CD4-positive, alpha-beta T cell treated with Interleukin-10 for 1 hour (primary cell): ENCODE measurements at regions not wholly inside any gene's neighbourhood (a gene's known extent, or its start where the extent isn't known, plus 50 kb on each side); places are given as distances from the start of the nearest gene placed in this dataset.

Source experiments
- DNase-seq: peaks from one replicate; pipeline ENCODE4 v3.0.0-alpha.2; 2020

DNA sequence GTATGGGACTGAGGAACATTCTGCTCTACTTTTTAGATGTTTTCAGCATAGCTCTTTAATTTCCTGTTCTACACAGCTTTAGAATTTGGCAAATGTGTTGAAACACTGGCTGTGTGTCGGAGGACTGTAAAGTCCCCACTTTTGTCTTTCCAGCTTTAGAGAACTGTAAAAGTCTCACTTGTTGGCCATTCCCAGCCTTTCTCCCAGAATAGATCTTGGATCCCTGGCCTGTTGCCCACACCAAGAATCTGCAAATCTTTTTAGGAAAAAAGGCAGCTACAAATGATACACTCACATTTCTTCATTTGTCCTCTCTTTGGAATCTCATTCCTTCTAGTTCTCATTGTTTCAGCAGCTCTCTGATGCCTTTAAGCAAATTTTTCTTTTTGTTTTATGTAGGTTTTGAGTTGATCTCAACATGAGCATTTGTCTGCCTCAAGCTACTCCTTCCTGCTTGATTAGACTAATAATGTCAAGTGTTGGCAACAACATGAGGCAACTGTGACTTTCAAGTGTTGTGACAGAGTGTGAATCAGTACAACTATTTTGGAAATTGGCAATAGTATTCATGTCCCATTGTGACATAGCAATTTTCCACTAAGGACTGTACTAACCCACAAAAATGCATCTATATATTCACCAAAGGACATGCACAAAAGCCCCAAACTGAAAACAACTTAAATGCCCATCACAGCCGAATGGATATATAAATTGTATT, 610.8 kb downstream of the EPHA4 start:
- no peak for DNase-seq

DNA sequence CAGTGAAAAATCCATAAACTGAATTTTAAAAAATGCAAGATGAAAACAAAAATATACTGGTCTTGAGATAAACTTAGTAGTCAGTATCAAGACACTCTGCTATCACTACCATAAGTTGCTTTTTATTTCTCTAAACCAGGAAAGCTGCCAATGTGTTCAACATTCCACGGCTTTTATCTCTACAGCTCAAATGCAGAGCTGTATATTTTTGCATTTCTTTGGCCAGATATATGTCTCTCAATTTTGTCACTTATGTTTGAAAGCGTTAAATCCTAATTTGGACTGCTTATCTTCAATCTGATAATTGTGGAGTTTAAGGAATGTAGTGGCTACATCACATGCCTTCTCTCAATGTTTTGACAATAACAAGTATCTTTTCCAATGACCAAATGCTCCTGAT, 609.5 kb downstream of the EPHA4 start:
- DNase-seq: no peak

DNA sequence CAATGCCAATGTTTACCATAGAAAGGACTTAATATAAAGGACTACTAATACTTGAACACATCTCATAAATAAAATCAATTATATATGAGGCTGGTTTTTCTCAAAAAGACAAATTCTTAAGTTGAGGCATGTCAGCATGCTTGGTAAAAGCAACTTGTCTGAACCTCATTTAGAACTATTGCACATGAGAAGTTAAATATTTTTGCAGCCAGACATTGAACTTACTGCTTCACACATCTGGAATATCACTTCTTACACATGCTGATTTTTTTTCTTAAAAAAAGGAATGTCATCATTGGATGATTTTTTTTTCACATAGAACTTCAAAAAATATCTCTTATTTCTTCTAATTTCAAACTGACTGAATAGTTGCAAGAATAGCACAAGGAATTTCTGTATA, 609.0 kb downstream of the EPHA4 start:
- no peak for DNase-seq

DNA sequence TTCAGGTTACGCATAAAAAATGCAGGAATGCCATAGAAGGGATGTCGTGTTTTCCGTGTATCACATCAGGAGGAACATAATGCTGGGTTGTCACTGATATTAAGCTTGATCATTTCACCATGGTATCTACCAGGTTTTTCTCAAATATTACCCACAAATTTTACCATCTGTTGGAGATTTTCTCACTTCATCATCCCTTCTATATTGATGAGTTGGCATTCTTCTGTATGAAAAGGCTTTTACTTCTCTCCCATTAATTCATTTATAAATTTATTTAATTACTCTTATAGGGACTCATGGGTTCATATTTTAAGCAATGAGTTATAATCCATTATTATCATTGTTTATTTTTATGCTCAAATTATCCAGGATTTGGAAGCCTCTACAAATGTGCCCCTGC, 608.2 kb downstream of the EPHA4 start:
- DNase-seq: no peak

DNA sequence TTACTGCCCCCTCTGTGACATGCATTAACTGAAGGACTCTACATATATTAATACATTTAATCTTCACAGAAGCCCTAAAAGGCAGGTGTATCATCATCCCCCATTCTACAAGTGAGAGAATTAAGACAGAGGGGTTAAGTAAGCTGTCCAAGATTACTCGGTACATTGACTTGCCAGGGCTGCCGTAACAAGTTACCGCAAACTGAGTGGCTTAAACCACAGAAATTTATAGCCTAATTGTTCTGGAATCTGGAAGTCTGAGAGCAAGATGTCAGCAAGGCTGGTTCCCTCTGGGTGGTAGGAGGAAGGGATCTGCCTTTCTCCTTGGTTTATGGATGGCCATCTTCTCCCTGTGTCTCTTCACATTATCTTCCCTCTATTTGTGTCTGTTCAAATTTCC, 605.5 kb downstream of the EPHA4 start:
- DNase-seq: no peak

DNA sequence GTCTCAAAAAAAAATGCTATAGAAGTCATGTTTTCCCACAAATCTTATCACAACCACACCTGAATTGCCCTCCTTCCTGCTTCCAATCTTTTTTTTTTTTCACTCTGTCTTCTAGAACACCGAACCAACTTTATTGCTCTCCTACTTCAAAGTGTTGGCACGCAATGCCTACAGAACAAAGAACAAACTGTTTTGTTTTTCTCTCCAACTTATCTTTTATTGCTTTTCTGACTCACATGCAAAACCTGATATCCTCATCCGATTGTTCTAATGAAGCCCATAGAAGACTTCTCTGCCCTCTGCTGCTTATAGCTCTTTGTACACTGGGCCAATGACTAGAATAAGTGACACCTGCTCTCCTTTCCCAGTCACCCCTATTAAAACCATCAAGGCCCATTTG, 602.8 kb downstream of the EPHA4 start:
- no peak for DNase-seq

DNA sequence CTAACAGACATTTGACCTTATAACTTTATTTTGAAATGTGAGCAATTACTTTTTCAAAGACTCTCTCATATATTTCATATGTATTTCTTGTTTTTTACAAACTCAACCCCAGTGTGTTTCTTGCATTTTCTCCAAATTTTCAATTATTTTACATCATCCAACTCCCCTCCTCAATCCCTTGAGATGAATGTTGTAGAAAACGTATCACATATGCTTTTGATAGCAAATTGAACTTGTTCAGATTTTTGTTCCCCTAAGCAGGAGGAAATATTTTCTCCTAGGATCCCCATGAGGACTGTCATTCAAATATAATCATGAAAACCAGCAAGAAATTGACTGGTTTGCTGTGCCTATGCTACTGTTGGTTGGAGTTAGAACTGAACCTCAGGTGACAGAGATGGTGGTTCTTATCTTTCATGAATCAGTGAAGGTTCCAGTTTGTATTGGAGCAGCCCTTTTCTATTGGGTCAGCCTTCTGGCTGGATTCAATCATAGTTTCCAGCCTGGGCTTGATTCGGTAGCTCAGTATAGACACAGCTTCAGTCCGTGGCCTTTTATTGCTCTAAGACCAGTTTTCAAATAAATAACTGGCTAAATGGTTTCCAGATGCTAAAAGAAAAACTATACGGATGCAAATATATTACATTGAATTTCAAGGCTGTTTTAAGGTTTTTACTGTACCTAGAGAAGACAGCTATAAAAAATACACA, 591.0 kb downstream of the EPHA4 start:
- DNase-seq: no peak

DNA sequence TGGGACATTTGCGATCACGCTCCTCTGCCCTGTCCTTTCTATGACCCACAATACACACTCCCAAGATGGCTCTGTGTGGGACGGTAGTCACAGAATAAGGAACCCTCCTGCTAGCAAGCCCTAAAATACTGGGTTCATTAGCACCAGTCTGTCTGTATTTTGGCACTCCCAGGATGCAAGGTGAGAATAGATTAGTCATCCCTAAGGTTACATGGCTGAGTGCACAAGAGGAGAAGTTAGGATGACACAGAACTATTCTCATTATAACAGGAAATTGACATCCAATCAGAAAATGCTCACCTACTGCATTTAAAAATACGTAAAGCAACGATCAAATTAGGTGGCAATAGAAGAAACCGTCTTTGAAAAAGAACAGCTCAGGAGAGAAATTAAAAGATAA, 590.2 kb downstream of the EPHA4 start:
- no peak for DNase-seq

DNA sequence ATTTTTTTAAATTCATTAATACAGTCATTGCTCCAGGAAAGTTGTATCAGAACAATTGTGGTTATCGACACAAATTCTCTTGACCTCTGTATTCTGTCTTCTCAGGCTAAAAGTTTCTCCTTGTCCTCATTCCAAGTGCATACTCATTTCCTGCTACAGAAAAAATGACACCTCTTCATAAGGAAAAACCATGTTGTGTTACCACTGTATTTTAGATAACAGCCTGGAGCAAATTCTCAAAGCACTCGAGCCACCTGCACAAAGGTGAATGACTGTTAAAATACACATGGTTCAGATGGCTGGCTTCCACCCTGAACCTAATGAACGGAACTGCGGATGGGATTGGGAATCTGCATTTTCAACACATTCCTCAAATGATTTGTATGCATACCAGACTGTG, 586.5 kb downstream of the EPHA4 start:
- DNase-seq: no peak

DNA sequence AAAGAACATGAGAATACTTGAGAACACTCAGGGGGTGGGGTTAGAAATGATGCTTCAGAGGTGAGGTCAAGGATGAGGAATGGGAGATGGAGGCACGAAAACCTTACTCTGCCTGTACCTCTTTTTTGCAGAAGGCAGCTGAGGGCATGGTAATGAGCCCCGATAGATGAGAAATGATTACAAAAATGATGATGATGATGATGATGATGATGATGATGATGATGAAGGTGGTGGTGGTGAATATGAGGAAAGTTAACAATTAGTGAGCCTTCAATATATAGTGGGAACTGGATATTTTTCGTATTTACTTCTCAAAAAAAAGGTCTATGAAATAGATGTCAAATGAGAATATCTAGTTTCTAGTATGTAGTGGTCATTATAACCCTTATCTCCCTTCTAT, 584.3 kb downstream of the EPHA4 start:
- DNase-seq: no peak

DNA sequence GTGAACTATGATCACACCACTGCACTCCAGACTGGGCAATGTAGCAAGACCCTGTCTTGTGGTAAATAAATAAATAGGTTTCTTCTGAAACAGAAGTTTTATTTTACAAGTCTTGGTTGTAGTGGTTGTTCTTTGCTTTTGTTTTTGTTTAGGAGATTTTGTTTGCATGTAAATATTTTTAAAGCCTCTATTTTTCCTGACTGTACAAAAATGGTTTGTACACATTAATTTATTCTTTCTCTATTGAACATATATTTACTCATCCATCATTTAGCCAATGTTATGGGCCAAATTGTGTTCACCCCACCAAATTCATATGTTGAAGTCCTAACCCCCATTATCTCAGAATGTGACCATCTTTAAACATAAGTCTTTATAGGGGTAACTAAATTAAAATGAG, 580.1 kb downstream of the EPHA4 start:
- DNase-seq: no peak

DNA sequence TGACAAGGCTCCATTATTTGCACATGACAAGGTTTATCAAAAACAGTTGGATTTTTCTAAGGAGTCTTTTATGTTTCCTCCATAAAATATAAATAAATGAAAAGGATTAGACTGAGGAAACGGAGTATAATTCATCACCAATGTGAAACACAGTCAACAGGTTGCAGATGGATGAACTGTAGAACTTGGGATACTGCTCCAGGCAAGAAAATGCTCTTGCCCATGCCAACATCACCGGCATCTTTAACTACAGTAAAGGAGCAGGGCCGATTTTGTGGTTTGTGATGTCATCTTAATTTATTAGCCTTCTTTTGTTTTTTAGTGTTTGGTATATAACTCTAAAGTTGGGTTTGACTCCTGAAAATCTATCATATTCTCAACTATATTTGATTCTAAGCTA, 577.3 kb downstream of the EPHA4 start:
- DNase-seq: no peak

DNA sequence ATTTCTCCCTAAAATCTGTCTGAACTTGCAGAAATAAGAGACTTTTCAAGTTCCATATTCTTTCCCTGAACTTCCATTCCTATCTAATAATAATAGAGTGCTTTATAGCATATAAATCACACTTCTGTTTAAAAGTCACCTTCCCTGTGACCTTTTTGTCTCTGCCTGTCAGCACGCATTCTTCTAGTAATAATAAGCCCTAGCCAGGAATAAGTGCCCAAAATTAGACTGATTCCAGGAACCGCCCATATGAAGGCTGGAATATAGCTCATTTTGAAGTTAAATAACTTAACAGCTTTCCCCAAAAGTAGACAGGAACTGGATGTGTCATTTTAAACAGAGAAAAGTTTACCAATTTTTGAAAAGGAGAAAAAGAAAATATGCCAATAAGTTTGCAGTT, 576.5 kb downstream of the EPHA4 start:
- no peak for DNase-seq

DNA sequence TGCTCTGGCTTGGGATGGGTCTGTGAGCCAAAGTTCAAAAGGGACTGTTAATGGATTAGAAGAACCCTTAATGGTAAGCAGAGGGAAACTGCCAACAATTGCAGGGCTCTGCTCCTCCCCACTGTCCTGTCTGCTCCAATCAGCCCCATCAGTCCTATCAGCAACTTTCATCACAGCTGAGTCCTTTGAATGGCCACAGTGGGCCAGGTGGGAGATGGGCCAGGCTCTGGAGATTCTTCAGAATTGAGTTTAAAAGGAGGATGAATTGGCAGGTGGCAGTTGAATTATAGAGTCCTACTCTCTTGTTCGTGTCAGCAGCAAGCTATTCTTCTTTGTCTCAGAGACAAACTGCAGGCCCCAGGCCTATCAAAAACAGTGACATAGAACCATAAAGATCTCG, 573.9 kb downstream of the EPHA4 start:
- DNase-seq: no peak

DNA sequence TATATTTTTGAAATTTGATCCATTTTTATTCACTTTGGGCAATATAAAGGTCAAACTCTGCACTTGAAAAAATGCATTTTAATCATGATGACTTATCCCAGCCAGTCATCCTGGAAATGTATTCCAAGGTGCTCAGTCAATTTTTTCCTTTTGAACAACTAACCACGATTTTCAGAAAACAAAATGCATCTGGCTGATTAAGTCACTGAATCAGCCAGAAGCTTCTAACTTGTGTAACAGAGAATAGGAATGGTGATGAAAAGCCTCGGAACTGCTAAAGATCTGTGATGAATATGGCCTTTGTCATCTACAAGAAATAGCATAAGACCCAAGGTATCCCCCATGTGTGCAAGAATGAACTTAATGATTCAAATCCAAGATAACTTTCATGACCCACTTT, 572.7 kb downstream of the EPHA4 start:
- DNase-seq: no peak

DNA sequence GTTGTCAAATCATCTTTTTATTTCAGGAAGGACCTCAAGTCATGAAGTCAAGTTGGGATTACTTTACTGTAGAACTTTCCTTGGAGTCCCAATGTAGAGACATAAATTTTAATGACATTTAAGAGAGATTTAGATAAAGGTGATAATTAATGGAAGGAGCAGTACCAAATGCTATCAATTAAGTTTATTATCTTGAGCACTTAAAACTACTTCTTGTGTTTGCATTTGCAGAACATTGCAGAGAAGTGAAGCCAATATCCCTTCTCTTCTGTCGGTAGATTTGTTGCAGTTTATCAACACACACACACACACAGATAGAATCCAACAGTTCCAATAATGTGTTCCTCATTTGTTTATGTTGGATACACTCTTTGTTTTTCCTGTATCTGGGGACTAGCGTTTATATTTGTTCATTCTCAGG, 570.7 kb downstream of the EPHA4 start:
- DNase-seq: no peak

DNA sequence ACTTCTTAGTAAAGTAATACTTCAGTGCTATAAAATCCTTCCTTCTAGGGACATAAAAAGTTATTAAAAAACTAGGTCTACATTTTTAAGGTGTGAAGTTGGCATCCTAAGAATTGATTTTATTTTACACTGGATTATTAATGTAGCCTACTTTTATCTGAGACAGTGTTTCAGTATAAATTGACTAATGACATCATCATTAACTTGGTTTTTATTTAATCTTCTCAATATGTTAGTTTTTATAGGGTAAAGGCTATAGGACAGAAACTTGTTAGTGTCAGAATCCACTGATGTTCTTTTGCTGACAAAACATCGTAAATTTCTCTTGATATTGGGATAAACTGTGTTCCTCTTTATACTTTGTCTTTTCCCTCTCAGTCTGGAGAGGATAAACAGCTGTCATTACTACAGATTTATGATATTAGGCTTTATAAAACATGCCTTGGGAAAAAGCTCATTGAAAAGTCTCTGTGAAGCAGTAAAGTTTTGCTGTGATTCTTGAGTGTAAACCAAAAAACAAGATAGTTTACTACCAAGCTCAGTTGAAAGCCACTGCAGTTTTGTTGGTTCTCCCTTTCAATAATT, 569.9 kb downstream of the EPHA4 start:
- DNase-seq: no peak

DNA sequence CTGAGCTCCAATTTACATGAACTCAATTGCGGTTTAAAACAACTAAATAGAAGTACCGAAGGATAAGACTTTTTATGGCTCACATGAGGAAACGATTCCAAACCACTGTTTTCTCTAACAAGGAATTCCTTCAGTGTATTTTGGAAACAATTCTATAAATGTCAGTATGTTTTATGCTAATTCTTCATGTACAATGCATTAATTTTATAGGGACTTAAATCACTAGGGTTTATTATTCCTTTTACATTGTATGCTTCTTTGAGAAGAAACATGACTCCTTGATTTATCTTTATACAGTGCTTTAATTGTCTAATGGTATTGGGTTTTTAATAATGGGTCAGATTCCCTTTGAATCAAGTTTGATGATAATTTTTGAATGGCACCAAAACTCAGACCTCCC, 566.8 kb downstream of the EPHA4 start:
- no peak for DNase-seq

DNA sequence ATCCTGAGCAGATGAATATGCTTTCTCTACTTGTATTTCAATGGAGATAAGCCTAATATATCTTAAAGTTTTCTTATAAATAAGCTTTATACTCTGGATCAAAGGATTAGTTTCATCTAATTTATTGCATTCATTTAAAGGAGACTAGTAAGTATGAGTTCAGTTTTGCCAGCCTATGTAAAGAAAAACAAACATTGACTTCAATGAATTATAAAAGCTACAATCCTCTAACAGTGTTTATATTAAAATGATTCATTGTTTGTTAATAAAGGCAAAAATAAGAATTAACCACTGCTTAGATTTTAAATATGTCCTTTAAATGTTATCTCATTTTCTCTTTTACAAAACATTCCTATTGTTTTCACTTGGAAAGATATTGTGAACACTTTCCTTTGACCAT, 566.0 kb downstream of the EPHA4 start:
- no peak for DNase-seq

DNA sequence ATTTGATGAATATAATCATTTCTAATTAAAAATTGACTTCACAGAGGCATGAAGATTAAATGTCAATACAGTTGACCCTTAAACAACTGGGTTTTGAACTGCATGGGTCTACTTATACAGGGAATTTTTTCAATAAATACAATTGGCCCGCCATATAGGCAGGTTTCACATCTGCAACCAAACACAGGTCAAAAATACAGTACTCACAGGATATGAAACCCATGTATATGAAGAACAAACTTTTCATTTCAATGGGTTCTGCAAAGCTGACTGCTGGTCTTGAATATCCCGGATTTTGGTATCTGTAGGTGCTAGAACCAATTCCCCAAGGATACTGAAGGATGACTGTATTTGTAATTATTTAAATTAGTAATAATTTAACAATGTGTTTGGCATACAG, 555.6 kb downstream of the EPHA4 start:
- DNase-seq: no peak

DNA sequence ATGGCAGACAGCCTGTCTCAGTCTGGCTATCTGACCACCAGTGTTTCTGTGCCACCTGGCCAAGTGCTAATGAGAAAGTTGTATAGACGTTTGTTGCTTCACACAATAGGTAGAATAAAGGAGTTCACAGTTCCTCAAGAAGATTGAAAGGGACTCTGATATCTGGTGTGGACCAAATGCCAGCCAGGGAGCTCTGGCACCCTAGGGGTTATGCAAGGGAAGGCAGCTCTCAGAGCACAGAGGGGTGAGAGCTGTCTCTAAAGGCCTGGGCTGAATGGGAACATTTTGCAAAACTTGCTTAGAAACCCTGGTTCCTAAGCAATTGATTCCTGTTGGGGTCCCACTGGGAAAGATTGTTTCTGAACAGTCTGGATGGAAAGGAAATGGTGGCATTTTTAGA, 553.8 kb downstream of the EPHA4 start:
- DNase-seq: no peak

DNA sequence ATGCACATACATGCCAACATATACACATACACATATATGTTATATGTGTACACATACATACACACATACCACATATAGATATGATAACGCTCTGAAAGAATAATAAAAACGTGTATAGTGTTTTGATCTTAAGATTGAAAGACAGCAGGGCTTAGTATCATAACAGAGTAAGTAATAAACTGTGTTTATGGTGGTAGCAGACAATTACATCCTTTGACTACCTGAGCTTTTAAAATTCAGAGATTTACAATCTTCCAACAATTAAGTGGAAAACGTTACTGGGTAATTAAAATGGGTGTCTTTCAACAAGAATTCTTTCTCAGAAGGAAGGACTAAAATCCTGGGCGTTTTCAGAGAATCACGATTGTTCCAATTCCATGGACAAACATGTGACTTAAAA, 552.4 kb downstream of the EPHA4 start:
- no peak for DNase-seq

DNA sequence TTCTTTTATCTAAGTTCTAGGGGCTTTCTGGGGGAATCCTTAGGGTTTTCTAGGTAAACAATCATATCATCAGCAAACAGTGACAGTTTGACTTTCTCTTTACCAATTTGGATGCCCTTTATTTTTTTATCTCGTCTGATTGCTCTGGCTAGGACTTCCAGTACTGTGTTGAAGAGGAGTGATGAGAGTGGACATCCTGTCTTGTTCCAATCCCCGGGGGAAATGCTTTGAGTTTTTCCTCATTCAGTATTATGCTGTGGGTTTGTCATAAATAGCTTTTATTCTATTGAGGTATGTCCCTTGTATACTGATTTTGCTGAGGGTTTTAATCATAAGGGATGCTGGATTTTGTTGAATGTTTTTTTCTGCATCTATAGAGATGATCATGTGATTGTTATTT, 549.5 kb downstream of the EPHA4 start:
- no peak for DNase-seq

DNA sequence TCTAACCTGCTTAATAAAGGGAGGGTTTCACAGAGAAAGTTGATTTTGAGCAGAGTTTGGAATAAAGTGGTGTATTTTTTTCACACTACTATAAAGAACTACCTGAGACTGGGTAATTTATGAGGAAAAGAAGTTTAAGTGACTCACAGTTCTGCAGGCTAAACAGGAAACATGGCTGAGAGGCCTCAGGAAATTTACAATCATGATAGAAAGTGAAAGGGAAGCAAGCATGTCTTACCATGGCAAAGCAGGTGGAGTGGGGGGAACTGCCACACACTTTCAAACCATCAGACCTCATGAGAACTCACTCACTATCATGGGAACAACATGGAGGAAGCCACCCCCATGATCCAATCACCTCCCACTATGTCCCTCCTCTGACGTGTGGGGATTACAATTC, 546.7 kb downstream of the EPHA4 start:
- DNase-seq: no peak
